RWPE1 (cell line): ENCODE measurements at regions not wholly inside any gene's neighbourhood (a gene's known extent, or its start where the extent isn't known, plus 50 kb on each side); places are given as distances from the start of the nearest gene placed in this dataset.

Source experiments
- CTCF ChIA-PET: fragments of 350-600 bp; sonication (Branson Sonifier 250); formaldehyde crosslinking; extraction: SDS; loops from one replicate; lab custom pipeline; 2021; lab: Yijun Ruan, JAX
- POLR2A ChIA-PET: fragments of 400-600 bp; formaldehyde crosslinking; extraction: SDS; loops from one replicate; lab custom pipeline; 2020; ENCODE audit warnings: antibody characterized with exemption; ENCODE audit not compliant: low non-redundant PET; lab: Yijun Ruan, JAX
- DNase-seq: peaks from one replicate; pipeline ENCODE4 v3.0.0; 2012; ENCODE audit warnings: low spot score
- H3K27ac ChIP-seq: fragments of 450-650 bp; 2 replicates; pipeline ENCODE4 v1.5.1; 2017
- TF ChIP-seq, protein P1 (sequence below): fragments of 450-650 bp; conservative IDR thresholded peaks from 2 replicates; pipeline ENCODE4 v1.5.1; 2017; ENCODE audit warnings: low read depth, mild to moderate bottlenecking

DNA sequence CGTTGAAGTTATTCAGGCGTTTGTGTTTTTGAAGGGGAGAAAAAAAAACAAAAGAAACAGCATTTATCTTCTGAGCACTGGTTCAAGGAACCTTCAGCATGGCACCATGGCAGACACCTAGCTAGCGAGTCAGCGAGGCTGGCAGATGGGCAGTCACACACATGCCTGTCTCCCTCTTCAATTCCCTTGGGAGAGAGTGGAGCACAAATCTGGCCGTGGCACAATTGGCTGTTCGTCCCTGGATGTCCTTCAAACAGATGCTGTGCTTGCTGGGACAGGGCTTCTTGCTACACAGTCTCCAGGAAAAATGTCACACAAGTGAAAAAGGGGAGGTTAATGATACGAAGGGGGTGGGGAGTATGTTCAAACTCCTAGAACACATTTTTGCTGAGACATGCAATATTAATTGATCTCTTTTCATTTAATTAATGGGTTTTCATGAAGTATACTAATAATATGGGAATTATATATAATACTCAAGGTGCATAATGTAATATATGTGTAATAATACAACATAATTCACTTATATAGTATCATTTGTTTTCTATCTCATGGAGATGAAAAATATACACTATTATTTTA lies 1674.5 kb upstream of the SLC10A2 start:
- ChIA-PET CTCF (interaction anchor here (0.6 kb wide), 1 partner anchor 169 kb away, joined by 3 read pairs; no protein-coding TSS in a partner anchor), POLR2A (interaction anchor here (0.7 kb wide), 2 partner anchors 638 to 1157 kb away, joined by 3 to 5 read pairs; no protein-coding TSS in a partner anchor)
- TF ChIP-seq, protein P1, sequence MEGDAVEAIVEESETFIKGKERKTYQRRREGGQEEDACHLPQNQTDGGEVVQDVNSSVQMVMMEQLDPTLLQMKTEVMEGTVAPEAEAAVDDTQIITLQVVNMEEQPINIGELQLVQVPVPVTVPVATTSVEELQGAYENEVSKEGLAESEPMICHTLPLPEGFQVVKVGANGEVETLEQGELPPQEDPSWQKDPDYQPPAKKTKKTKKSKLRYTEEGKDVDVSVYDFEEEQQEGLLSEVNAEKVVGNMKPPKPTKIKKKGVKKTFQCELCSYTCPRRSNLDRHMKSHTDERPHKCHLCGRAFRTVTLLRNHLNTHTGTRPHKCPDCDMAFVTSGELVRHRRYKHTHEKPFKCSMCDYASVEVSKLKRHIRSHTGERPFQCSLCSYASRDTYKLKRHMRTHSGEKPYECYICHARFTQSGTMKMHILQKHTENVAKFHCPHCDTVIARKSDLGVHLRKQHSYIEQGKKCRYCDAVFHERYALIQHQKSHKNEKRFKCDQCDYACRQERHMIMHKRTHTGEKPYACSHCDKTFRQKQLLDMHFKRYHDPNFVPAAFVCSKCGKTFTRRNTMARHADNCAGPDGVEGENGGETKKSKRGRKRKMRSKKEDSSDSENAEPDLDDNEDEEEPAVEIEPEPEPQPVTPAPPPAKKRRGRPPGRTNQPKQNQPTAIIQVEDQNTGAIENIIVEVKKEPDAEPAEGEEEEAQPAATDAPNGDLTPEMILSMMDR = no peak
- H3K27ac ChIP-seq = no peak overlapping the region
- DNase-seq = no peak

- no peak overlapping the region for H3K27ac ChIP-seq
- ChIA-PET CTCF (no interaction called here), POLR2A (no interaction called here)
- no peak for DNase-seq
- TF ChIP-seq, protein P1 = no peak
Observed at GRCh38 chr13:104737713-104738112, 1671.5 kb upstream of the SLC10A2 start.

GRCh38 chr13:104733427-104733826 lies 1667.2 kb upstream of the SLC10A2 start:
- DNase-seq = no peak
- ChIA-PET CTCF (no interaction called here), POLR2A (no interaction called here)
- TF ChIP-seq, protein P1 = no peak
- no peak overlapping the region for H3K27ac ChIP-seq

- DNase-seq = no peak
- POLR2A ChIA-PET = no interaction called here
- TF ChIP-seq, protein P1 = no peak
- no peak overlapping the region for H3K27ac ChIP-seq
- CTCF ChIA-PET = no interaction called here
Observed at GRCh38 chr13:104715111-104715510, 1648.9 kb upstream of the SLC10A2 start.

GRCh38 chr13:104705031-104705750 lies 1639.0 kb upstream of the SLC10A2 start:
- ChIA-PET CTCF (interaction anchor here (0.7 kb wide), 1 partner anchor 318 kb away, joined by 3 read pairs; no protein-coding TSS in a partner anchor), POLR2A (no interaction called here)
- DNase-seq = no peak
- no peak overlapping the region for H3K27ac ChIP-seq
- TF ChIP-seq, protein P1 = no peak

GRCh38 chr13:104701591-104701990 lies 1635.4 kb upstream of the SLC10A2 start:
- CTCF ChIA-PET = no interaction called here
- no peak for DNase-seq
- POLR2A ChIA-PET = no interaction called here
- no peak overlapping the region for H3K27ac ChIP-seq
- TF ChIP-seq, protein P1 = no peak
